Glomerular endothelial cell (primary cell): ENCODE measurements at regions not wholly inside any gene's neighbourhood (a gene's known extent, or its start where the extent isn't known, plus 50 kb on each side); places are given as distances from the start of the nearest gene placed in this dataset.
"Not testable (repeated sequence)": the region's sequence is repeated elsewhere in the genome, so short reads cannot be mapped to it uniquely, and the experiment has no call there.

Experiments
- DNase-seq: peaks from one replicate; pipeline ENCODE4 v3.0.0-alpha.2; 2011; ENCODE audit warnings: low read depth, low spot score; ENCODE audit errors: extremely low read depth

DNA sequence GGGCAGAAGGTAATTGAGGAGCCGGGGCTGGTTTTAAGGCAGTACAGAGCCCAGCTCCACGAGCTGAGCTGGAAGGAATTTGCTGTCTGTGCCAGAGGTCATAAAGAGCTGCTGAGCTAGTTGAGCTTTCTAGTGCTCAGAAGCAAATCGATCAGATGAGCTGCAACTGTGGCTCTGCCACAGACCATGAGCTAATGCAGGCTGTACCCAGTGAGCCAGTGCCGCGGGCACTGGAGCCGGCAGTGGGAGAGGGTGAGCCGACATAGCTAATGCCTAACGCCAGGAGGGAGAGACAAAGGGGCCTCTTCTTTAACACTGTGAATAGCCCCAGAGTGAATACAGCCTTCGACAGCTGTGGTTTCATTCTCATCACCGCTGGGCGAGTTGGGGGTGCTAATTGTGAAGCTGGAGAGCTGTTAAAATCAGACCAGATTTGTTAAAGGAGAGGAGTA lies 410.1 kb upstream of the TCF4 start:
- no peak for DNase-seq

GRCh38 chr18:55997151-55997561 lies 409.2 kb upstream of the TCF4 start:
- DNase-seq: no peak

DNA sequence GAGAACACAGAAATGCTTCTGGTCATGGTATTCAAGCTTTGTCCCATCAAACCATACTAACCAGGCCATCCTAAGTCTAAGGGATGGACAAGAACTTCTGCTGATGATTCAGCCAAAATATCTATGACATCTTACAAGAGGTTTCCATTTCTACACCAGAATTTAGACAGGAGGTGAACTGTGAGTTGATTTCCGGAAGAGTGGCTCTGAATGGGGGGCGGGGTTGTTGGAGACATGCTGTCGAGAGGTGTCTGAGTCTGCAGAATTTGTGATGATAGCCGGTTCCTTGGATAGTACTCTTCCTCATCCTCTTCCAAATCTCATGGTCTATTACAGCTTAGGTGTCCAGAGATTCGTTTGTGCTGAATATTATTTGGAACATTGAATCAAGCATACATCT lies 408.7 kb upstream of the TCF4 start:
- DNase-seq: no peak

DNA sequence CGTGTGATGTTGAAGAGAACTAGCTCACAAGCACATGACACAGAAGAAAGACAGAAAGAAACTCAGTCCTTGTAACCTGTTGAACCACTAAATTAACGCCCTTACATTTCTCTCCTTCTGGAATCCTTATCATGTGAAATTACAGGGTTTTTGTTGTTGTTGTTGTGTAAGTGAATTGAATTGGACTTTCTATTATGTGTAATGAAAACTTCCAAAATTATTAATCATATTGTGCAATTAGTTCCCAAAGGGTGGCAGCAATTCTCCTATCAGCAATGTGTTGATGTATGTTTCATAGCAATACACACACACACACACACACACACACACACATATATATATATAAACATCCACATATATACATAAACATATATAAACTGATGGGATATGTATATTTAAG lies 402.2 kb upstream of the TCF4 start:
- DNase-seq: no peak

DNA sequence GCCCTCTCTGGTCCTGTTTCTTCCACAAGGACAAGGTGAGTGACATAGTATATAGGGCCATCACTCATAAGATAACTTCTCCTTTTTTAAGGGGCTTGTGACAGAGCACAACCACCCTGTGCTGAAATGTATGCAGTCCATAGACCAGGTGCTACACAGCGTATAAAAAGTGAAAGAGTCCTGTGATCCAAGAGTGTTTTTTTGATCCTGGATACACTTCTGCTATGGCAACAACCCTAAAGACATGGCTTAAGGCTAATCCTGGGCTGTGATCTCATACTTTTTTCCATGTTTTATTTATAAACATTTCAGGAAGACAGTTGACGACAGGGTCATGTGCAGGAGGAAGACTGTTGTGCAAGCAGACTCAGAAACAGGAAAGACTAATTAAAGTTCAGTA lies 400.5 kb upstream of the TCF4 start:
- DNase-seq: peak; percentile 88

GRCh38 chr18:55983433-55983832 lies 395.4 kb upstream of the TCF4 start:
- DNase-seq: no peak

GRCh38 chr18:55982992-55983391 lies 395.0 kb upstream of the TCF4 start:
- no peak for DNase-seq

DNA sequence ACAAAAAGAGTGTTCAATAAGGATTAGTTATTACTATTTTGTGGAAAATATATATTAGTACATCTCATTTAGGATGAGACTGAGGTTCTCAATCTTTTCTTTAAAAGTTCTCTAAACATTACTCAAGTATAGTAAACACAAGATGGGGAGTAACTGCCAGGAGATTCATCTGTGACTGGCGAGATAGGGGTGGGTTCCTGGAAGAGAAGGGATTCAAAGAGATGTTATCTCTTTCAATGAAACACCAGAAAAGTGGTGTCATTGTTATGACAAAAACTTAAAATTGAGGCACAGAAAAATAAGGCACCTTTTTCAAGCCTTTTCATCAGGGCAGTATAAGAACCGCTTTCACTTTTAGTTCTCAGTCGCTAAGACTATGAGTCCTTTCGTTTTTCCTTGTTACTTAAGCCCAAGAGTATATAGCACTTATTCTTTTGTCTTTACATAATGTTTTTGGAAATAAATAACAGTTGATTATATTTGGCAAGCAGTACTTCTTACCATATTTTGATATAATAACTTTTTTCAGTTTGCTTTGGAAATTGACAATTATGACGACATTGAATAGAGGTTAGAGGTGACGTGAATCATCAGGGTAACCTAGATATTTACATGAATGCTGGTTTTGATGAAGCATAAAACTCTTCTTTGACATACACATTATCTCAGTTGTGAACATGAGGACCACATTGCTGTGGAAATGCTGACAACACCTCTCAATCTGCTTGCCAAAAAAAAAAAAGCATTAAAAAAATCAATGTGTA lies 393.9 kb upstream of the TCF4 start:
- no peak for DNase-seq

GRCh38 chr18:55974521-55974920 lies 386.5 kb upstream of the TCF4 start:
- DNase-seq: no peak

- DNase-seq: no peak
Measured at GRCh38 chr18:55968550-55968949, 380.6 kb upstream of the TCF4 start.

DNA sequence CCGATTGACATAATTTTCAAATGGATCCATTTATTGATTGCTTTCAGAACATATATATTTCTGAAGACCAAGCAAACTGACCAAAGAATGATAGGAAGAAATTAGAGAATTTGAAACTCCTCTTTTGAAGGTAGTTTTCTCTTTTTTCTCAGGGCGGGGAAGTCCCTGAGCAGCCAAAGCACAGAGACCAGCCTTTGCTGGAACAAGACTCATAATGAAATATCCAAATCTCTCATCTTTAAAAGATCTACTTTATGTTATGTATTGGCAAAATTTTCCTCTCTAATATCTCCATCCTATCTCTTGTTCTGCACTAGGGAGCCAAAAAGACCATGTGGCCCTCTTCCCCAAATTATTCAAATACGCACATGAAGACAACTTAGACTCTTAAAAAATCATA lies 379.0 kb upstream of the TCF4 start:
- no peak for DNase-seq

DNA sequence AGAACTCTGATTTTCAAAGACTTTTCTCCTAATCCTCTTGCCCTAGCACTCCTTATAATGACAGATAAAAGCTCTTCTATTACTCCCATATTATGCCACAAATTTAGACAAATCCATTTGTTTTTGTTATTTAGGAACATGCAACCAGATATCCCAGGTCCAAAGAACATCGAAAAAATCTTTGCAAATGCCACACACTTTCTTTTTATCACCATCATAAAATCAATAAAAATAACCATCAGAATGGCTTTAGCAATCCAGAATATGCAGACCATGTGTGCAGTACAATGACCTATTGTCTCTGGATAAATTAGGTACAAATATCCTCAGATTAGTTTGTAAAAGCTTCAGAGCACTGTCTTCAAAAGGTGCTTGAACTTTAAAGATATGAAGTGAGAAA lies 376.2 kb upstream of the TCF4 start:
- DNase-seq: no peak

GRCh38 chr18:55953326-55953725 lies 365.3 kb upstream of the TCF4 start:
- DNase-seq: no peak

DNA sequence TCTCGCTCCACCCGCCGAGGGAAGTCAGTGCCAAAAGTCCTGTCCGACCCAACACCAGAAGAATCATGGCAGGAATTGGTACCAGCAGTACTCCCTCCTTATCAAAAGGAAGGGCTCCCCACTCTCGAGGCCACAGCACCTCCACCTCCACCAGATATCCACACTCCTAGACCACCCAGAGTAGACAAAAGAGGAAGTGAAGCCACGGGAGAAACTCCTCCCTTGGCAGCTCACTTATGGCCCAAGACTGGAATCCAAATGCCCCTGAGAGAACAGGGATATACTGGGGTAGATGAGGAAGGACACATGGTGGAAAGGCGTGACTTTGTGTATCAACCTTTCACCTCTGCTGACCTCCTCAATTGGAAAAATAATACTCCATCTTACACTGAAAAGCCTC lies 363.7 kb upstream of the TCF4 start:
- DNase-seq: not testable (repeated sequence)

DNA sequence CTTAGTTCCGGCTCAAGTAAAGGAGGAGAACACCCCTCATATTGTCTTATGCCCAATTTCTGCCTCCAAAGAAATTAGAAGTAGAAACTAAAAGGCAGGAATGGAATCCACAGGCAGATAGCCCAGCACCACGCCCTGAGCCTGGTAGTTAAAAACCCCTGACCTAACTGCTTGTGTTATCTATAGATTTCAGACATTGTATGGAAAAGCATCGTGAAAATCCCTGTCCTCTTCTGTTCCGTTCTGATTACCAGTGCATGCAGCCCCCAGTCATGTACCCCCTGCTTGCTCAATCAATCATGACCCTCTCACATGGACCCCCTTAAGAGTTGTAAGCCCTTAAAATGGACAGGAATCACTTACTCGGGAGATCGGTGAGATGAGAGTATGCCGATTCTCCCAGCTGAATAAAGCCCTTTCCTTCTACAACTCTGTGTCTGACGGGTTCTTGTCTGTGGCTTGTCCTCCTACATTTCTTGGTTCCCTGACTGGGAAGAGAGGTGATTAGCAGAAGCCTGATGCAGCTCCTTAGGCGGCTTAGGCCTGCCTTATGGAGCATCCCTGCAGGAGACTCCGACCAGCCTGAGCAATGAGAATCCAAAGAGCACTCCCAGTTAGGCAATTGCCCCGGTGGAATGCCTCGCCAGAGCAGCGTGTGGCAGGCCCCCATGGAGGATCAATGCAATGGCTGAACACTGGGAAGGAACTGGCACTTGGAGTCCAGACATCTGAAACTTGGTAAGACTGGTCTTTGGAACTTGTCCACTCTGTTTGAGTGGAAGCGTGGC lies 362.6 kb upstream of the TCF4 start:
- DNase-seq: no peak

GRCh38 chr18:55934821-55935220 lies 346.8 kb upstream of the TCF4 start:
- DNase-seq: no peak

- no peak for DNase-seq
Measured at GRCh38 chr18:55932675-55933074, 344.7 kb upstream of the TCF4 start.

DNA sequence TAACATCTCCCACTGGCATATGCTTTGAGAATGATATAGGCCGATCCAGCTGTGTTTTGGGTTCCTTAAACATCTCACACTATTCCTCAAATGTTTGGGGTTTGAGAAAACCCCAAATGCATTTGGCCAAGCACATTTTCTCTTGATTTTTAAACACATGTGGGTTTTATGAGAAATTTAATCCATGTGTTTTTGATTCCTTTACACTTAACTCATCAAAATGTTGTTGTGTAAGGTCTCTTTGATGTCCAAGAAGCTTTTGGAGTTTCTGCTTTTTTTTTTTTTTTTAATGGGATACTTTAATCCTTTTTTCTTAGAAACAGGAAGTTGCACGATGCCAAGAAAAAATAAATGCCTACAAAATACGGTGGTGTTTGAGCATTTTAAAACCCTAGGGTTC lies 339.8 kb upstream of the TCF4 start:
- no peak for DNase-seq

DNA sequence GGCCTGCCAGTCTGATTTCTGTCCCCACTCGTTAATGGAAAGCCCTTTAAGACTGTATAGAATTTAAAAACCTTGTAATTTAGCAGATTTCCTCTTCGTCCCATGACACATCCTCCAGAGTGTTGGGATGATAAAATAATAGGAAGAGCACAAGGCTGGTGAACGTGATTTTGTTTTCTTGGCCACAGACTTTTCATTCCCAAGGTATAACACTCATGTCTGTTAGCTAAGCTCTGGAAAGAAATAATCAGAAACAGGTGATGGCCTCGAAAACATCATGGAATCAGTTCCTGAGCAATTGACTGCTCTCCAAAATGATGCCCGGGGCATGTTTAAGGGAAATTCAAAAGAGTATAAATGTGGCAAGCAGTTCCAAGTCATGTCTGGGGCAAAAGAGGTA lies 337.8 kb upstream of the TCF4 start:
- DNase-seq: no peak

- DNase-seq: no peak
Measured at GRCh38 chr18:55920063-55920462, 332.1 kb upstream of the TCF4 start.

GRCh38 chr18:55918444-55918843 lies 330.5 kb upstream of the TCF4 start:
- no peak for DNase-seq

DNA sequence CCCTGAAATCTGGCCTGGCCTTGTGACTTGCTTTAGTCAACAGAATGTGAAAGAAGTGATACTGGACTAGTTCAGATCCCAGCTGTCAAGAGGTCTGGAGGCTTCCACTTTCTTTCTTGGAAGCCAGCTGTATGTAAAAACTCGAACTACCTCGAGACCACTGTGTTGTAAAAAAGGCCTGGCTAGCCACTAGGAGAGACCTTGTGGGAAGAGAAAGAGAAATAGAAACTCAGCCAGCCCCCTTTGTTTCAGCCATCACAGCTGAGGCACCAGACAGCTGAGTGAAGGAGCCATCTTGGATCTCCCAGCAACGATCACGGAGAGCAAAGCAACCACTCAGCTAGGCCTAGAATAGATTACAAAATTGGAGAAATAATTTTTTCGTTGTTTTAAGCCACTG lies 324.9 kb upstream of the TCF4 start:
- no peak for DNase-seq
